ENCODE measurements at regions not wholly inside any gene's neighbourhood (a gene's known extent, or its start where the extent isn't known, plus 50 kb on each side); places are given as distances from the start of the nearest gene placed in this dataset.

DNA sequence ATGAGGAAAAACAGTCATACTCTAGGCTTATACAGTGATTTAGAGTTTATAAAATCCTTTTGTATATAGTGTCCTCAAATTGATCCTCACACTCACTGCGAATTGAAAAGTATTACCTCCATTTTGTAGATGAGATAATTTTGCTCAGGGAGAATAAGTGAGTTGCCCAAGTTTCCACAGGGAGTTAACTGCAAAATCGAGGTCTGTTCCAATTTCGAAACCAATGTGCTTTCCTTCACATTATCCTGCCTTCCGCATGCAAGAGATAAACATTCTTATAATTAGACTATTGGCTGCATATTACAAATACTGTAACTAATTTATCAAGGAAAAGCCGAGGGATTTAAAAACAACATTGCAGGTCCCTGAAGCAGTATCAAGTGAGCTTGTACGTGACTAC lies 667.0 kb downstream of the SQOR start:
- H3K36me3 ChIP-seq (ENCODE audit: control insufficient read depth in 4 of 4, insufficient read depth in 3 of 4, low read depth in 1 of 4, low read length in 3 of 4): no peaks in the 10 kb centered on the region
- H3K9ac ChIP-seq (ENCODE audit: low read depth in 1 of 2, low read length in 2 of 2): no peak overlapping the region
- H3K27me3 ChIP-seq (ENCODE audit: control insufficient read depth in 4 of 4, insufficient read depth in 4 of 4, low read length in 3 of 4): peaks cover 0 to 3% (median 1%) of the 10 kb centered on the region in 4 donors
- no peaks in the 10 kb centered on the region for H3K9me3 ChIP-seq (ENCODE audit: control insufficient read depth in 4 of 4, low read length in 3 of 4)
- no peak overlapping the region for H3K27ac ChIP-seq (ENCODE audit: low read depth in 1 of 2, low read length in 2 of 2)
- H3K4me3 ChIP-seq (ENCODE audit: low read depth in 1 of 3, low read length in 3 of 3): no peak overlapping the region
- H3K4me1 ChIP-seq (ENCODE audit: control insufficient read depth in 4 of 4, insufficient read depth in 4 of 4, low read length in 3 of 4): no peaks in the 10 kb centered on the region
- no peak for DNase-seq (ENCODE audit: low spot score)
- TF ChIP-seq, protein P1, sequence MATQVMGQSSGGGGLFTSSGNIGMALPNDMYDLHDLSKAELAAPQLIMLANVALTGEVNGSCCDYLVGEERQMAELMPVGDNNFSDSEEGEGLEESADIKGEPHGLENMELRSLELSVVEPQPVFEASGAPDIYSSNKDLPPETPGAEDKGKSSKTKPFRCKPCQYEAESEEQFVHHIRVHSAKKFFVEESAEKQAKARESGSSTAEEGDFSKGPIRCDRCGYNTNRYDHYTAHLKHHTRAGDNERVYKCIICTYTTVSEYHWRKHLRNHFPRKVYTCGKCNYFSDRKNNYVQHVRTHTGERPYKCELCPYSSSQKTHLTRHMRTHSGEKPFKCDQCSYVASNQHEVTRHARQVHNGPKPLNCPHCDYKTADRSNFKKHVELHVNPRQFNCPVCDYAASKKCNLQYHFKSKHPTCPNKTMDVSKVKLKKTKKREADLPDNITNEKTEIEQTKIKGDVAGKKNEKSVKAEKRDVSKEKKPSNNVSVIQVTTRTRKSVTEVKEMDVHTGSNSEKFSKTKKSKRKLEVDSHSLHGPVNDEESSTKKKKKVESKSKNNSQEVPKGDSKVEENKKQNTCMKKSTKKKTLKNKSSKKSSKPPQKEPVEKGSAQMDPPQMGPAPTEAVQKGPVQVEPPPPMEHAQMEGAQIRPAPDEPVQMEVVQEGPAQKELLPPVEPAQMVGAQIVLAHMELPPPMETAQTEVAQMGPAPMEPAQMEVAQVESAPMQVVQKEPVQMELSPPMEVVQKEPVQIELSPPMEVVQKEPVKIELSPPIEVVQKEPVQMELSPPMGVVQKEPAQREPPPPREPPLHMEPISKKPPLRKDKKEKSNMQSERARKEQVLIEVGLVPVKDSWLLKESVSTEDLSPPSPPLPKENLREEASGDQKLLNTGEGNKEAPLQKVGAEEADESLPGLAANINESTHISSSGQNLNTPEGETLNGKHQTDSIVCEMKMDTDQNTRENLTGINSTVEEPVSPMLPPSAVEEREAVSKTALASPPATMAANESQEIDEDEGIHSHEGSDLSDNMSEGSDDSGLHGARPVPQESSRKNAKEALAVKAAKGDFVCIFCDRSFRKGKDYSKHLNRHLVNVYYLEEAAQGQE (IDR thresholded peaks at IDR 0.05): no peak
- TF ChIP-seq, protein P2, sequence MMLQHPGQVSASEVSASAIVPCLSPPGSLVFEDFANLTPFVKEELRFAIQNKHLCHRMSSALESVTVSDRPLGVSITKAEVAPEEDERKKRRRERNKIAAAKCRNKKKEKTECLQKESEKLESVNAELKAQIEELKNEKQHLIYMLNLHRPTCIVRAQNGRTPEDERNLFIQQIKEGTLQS (IDR thresholded peaks at IDR 0.05): no peak
- TF ChIP-seq EGR1 (IDR thresholded peaks at IDR 0.05; ENCODE audit: low read depth in 2 of 2) (no peak), GABPA (IDR thresholded peaks at IDR 0.05 in 1 of 2, conservative IDR thresholded peaks at IDR 0.05 in 1 of 2) (no peak), SP1 (IDR thresholded peaks at IDR 0.05) (no peak), RXRA (IDR thresholded peaks at IDR 0.05) (no peak), TAF1 (conservative IDR thresholded peaks at IDR 0.05) (no peak), RAD21 (IDR thresholded peaks at IDR 0.05) (no peak), YY1 (IDR thresholded peaks at IDR 0.05) (no peak), JUND (IDR thresholded peaks at IDR 0.05) (no peak), NR2F2 (IDR thresholded peaks at IDR 0.05) (no peak), FOXA1 (IDR thresholded peaks at IDR 0.05) (no peak), HNF4A (conservative IDR thresholded peaks at IDR 0.05) (no peak), HNF4G (IDR thresholded peaks at IDR 0.05) (no peak), FOXA2 (IDR thresholded peaks at IDR 0.05) (no peak)
- TF ChIP-seq, protein P3, sequence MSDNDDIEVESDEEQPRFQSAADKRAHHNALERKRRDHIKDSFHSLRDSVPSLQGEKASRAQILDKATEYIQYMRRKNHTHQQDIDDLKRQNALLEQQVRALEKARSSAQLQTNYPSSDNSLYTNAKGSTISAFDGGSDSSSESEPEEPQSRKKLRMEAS (IDR thresholded peaks at IDR 0.05): no peak
- TF ChIP-seq, protein P4, sequence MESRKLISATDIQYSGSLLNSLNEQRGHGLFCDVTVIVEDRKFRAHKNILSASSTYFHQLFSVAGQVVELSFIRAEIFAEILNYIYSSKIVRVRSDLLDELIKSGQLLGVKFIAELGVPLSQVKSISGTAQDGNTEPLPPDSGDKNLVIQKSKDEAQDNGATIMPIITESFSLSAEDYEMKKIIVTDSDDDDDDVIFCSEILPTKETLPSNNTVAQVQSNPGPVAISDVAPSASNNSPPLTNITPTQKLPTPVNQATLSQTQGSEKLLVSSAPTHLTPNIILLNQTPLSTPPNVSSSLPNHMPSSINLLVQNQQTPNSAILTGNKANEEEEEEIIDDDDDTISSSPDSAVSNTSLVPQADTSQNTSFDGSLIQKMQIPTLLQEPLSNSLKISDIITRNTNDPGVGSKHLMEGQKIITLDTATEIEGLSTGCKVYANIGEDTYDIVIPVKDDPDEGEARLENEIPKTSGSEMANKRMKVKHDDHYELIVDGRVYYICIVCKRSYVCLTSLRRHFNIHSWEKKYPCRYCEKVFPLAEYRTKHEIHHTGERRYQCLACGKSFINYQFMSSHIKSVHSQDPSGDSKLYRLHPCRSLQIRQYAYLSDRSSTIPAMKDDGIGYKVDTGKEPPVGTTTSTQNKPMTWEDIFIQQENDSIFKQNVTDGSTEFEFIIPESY (IDR thresholded peaks at IDR 0.05): no peak
- TF ChIP-seq, protein P5, sequence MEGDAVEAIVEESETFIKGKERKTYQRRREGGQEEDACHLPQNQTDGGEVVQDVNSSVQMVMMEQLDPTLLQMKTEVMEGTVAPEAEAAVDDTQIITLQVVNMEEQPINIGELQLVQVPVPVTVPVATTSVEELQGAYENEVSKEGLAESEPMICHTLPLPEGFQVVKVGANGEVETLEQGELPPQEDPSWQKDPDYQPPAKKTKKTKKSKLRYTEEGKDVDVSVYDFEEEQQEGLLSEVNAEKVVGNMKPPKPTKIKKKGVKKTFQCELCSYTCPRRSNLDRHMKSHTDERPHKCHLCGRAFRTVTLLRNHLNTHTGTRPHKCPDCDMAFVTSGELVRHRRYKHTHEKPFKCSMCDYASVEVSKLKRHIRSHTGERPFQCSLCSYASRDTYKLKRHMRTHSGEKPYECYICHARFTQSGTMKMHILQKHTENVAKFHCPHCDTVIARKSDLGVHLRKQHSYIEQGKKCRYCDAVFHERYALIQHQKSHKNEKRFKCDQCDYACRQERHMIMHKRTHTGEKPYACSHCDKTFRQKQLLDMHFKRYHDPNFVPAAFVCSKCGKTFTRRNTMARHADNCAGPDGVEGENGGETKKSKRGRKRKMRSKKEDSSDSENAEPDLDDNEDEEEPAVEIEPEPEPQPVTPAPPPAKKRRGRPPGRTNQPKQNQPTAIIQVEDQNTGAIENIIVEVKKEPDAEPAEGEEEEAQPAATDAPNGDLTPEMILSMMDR (IDR thresholded peaks at IDR 0.05; ENCODE audit: low read depth, low read length, missing input control): no peak
- 65% methylated on average over 6 of the region's 6 CpGs for WGBS
